Nephron (organoid): ENCODE measurements at regions not wholly inside any gene's neighbourhood (a gene's known extent, or its start where the extent isn't known, plus 50 kb on each side); places are given as distances from the start of the nearest gene placed in this dataset.

ENCODE experiments used
- H3K27ac Mint-ChIP-seq, 3 experiments: 2 replicates each; pipeline ENCODE4 v1.8.0; 2020; ENCODE audit warnings: mixed read lengths in 3 of 3, mild to moderate bottlenecking in 2 of 3, moderate library complexity in 1 of 3
- H3K27me3 Mint-ChIP-seq: 2 replicates; pipeline ENCODE4 v1.8.0; 2021; ENCODE audit warnings: low read depth, mild to moderate bottlenecking, moderate library complexity, mixed read lengths
- H3K36me3 Mint-ChIP-seq: 2 replicates; pipeline ENCODE4 v1.8.0; 2020; ENCODE audit warnings: low read depth, mixed read lengths
- H3K4me1 Mint-ChIP-seq: 2 replicates; pipeline ENCODE4 v1.8.0; 2020; ENCODE audit warnings: mixed read lengths
- H3K4me3 Mint-ChIP-seq, 3 experiments: 2 replicates each; pipeline ENCODE4 v1.8.0; 2020; ENCODE audit warnings: mild to moderate bottlenecking in 3 of 3, mixed read lengths in 3 of 3, moderate library complexity in 2 of 3
- H3K9me3 Mint-ChIP-seq: 2 replicates; pipeline ENCODE4 v1.8.0; 2020; ENCODE audit warnings: mixed read lengths
- TF ChIP-seq, protein P1 (sequence below), 3 experiments: fragments of 200-600 bp; sonication (generic); IDR thresholded peaks; one replicate each; pipeline ENCODE4 v1.5.0; 2021; ENCODE audit warnings: antibody characterized with exemption in 3 of 3; ENCODE audit not compliant: unreplicated experiment in 3 of 3

- TF ChIP-seq, protein P1, sequence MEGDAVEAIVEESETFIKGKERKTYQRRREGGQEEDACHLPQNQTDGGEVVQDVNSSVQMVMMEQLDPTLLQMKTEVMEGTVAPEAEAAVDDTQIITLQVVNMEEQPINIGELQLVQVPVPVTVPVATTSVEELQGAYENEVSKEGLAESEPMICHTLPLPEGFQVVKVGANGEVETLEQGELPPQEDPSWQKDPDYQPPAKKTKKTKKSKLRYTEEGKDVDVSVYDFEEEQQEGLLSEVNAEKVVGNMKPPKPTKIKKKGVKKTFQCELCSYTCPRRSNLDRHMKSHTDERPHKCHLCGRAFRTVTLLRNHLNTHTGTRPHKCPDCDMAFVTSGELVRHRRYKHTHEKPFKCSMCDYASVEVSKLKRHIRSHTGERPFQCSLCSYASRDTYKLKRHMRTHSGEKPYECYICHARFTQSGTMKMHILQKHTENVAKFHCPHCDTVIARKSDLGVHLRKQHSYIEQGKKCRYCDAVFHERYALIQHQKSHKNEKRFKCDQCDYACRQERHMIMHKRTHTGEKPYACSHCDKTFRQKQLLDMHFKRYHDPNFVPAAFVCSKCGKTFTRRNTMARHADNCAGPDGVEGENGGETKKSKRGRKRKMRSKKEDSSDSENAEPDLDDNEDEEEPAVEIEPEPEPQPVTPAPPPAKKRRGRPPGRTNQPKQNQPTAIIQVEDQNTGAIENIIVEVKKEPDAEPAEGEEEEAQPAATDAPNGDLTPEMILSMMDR (IDR thresholded peaks at IDR 0.05; ENCODE audit: unreplicated experiment in 3 of 3): no peak
- no peaks in the 10 kb centered on the region for H3K27me3 Mint-ChIP-seq
- no peak overlapping the region for H3K4me3 Mint-ChIP-seq
- H3K4me1 Mint-ChIP-seq: peaks cover 5% of the 10 kb centered on the region
- no peaks in the 10 kb centered on the region for H3K36me3 Mint-ChIP-seq
- H3K9me3 Mint-ChIP-seq: peaks cover 4% of the 10 kb centered on the region
- no peak overlapping the region for H3K27ac Mint-ChIP-seq
These were observed 144.8 kb downstream of the UFM1 start for GRCh38 chr13:38494445-38494844.

GRCh38 chr13:38496917-38497316 is 147.3 kb downstream of the UFM1 start:
- H3K27ac Mint-ChIP-seq: peak overlapping the region in 1 of 3 experiments; percentile 37
- H3K4me3 Mint-ChIP-seq: no peak overlapping the region
- TF ChIP-seq, protein P1 (IDR thresholded peaks at IDR 0.05; ENCODE audit: unreplicated experiment in 3 of 3): no peak
- peaks cover 4% of the 10 kb centered on the region for H3K9me3 Mint-ChIP-seq
- peaks cover 5% of the 10 kb centered on the region for H3K4me1 Mint-ChIP-seq
- no peaks in the 10 kb centered on the region for H3K27me3 Mint-ChIP-seq
- H3K36me3 Mint-ChIP-seq: no peaks in the 10 kb centered on the region

- TF ChIP-seq, protein P1 (IDR thresholded peaks at IDR 0.05; ENCODE audit: unreplicated experiment in 3 of 3): no peak
- H3K4me1 Mint-ChIP-seq: peaks cover 5% of the 10 kb centered on the region
- no peak overlapping the region for H3K27ac Mint-ChIP-seq
- H3K36me3 Mint-ChIP-seq: no peaks in the 10 kb centered on the region
- no peak overlapping the region for H3K4me3 Mint-ChIP-seq
- H3K9me3 Mint-ChIP-seq: no peaks in the 10 kb centered on the region
- no peaks in the 10 kb centered on the region for H3K27me3 Mint-ChIP-seq
These were observed 148.6 kb downstream of the UFM1 start for GRCh38 chr13:38498271-38498670.

DNA sequence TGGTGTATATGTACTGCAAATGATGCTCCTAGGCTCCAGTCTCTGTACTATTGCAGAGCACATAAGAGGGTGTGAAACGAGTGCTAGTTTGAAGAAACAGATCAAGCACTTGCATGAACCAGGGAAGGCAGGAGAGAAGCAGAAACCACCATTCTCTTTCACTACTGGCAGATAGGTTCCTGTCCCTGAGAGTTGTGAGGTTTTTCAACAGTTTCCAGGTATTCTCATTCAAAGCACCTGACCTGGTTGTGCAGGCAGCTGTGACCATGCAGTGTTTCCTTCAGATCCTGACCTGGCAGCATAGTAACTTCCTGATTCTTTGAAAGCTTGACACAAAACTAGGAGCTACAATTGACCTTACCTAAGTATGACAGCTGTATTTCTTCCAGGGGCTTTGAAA is 164.9 kb downstream of the UFM1 start:
- H3K27me3 Mint-ChIP-seq: no peaks in the 10 kb centered on the region
- H3K36me3 Mint-ChIP-seq: no peaks in the 10 kb centered on the region
- no peak overlapping the region for H3K27ac Mint-ChIP-seq
- H3K9me3 Mint-ChIP-seq: no peaks in the 10 kb centered on the region
- H3K4me3 Mint-ChIP-seq: no peak overlapping the region
- TF ChIP-seq, protein P1 (IDR thresholded peaks at IDR 0.05; ENCODE audit: unreplicated experiment in 3 of 3): no peak
- no peaks in the 10 kb centered on the region for H3K4me1 Mint-ChIP-seq

- H3K9me3 Mint-ChIP-seq: no peaks in the 10 kb centered on the region
- H3K4me1 Mint-ChIP-seq: no peaks in the 10 kb centered on the region
- no peak overlapping the region for H3K4me3 Mint-ChIP-seq
- H3K27ac Mint-ChIP-seq: no peak overlapping the region
- TF ChIP-seq, protein P1 (IDR thresholded peaks at IDR 0.05; ENCODE audit: unreplicated experiment in 3 of 3): no peak
- no peaks in the 10 kb centered on the region for H3K27me3 Mint-ChIP-seq
- H3K36me3 Mint-ChIP-seq: no peaks in the 10 kb centered on the region
These were observed 168.5 kb upstream of the FREM2 start for GRCh38 chr13:38518328-38518727.

- H3K27ac Mint-ChIP-seq: no peak overlapping the region
- H3K9me3 Mint-ChIP-seq: no peaks in the 10 kb centered on the region
- H3K27me3 Mint-ChIP-seq: no peaks in the 10 kb centered on the region
- TF ChIP-seq, protein P1 (IDR thresholded peaks at IDR 0.05; ENCODE audit: unreplicated experiment in 3 of 3): no peak
- H3K36me3 Mint-ChIP-seq: no peaks in the 10 kb centered on the region
- no peaks in the 10 kb centered on the region for H3K4me1 Mint-ChIP-seq
- H3K4me3 Mint-ChIP-seq: no peak overlapping the region
These were observed 167.5 kb upstream of the FREM2 start for GRCh38 chr13:38519229-38519911.
